ENCODE measurements at regions not wholly inside any gene's neighbourhood (a gene's known extent, or its start where the extent isn't known, plus 50 kb on each side); places are given as distances from the start of the nearest gene placed in this dataset.

GRCh38 chr10:88033793-88034192 is 170.4 kb downstream of the PTEN start:
- TF ChIP-seq CTCF (IDR thresholded peaks at IDR 0.05) (no peak), ZFX (IDR thresholded peaks at IDR 0.05; ENCODE audit: borderline replicate concordance) (no peak)
- H3K27ac ChIP-seq, result no peak overlapping the region

- H3K27ac ChIP-seq, result no peak overlapping the region
- no peak for TF ChIP-seq CTCF (IDR thresholded peaks at IDR 0.05)
- TF ChIP-seq ZFX (IDR thresholded peaks at IDR 0.05; ENCODE audit: borderline replicate concordance), result no peak
Measured at GRCh38 chr10:88036126-88036525, 172.7 kb downstream of the PTEN start.

- H3K27ac ChIP-seq, result no peak overlapping the region
- TF ChIP-seq ZFX (IDR thresholded peaks at IDR 0.05; ENCODE audit: borderline replicate concordance), result no peak
- no peak for TF ChIP-seq CTCF (IDR thresholded peaks at IDR 0.05)
Measured at GRCh38 chr10:88037623-88038022, 174.2 kb downstream of the PTEN start.

- no peak for TF ChIP-seq CTCF (IDR thresholded peaks at IDR 0.05)
- H3K27ac ChIP-seq, result no peak overlapping the region
Measured at GRCh38 chr10:88038268-88038667, 174.8 kb downstream of the PTEN start.

GRCh38 chr10:88039496-88040200 is 176.2 kb downstream of the PTEN start:
- H3K27ac ChIP-seq, result no peak overlapping the region
- TF ChIP-seq ZFX (IDR thresholded peaks at IDR 0.05; ENCODE audit: borderline replicate concordance) (no peak), CTCF (IDR thresholded peaks at IDR 0.05) (no peak)

- no peak overlapping the region for H3K27ac ChIP-seq
- TF ChIP-seq ZFX (IDR thresholded peaks at IDR 0.05; ENCODE audit: borderline replicate concordance), result no peak
- no peak for TF ChIP-seq CTCF (IDR thresholded peaks at IDR 0.05)
Measured at GRCh38 chr10:88041243-88042159, 178.1 kb downstream of the PTEN start.

Data from 22Rv1 (cell line).